GM21360 (cell line): ENCODE measurements at regions not wholly inside any gene's neighbourhood (a gene's known extent, or its start where the extent isn't known, plus 50 kb on each side); places are given as distances from the start of the nearest gene placed in this dataset.

Experiments
- ATAC-seq: cut with Tn5 transposase; IDR thresholded peaks from one replicate; pipeline ENCODE4 v1.9.1; 2021; ENCODE audit warnings: mild to moderate bottlenecking, moderate library complexity; ENCODE audit not compliant: unreplicated experiment

DNA sequence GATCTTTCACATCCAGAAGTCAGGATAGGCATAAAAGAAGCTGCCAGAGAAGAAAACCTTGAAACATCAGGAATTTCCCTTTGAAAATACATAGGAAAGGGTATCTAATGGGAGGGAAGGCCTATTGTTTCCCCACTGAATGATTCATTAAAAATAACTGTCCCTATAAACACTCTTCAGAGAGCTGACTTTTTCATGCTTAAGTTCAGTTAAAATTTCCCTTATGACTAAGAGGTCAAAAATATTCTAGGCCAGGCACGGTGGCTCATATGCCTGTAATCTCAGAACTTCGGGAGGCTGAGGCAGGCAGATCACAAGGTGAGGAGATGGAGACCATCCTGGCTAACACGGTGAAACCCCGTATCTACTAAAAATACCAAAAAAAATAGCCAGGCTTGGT lies 499.5 kb downstream of the ENC1 start:
- no peak for ATAC-seq

- no peak for ATAC-seq
Observed at GRCh38 chr5:74140409-74140808, 500.1 kb downstream of the ENC1 start.

DNA sequence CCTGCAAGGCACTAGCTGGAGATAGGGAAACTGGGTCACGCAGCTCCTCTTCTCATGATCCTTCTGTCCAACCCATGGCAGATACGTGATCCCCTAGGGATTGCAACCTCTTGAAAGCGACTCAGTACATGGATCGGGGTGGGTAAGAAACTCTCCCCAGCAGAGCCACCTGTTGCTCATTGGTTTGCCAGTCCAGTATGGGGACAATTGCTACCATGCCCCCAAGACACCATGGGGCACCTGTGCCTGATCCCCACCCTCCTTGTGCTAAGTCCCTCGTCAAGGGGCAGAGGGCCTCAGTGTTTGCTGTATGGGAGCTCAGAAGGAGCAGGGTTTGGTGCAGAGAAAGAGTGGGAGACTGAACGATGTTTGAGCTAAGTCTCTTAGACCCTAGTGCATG lies 500.9 kb downstream of the ENC1 start:
- no peak for ATAC-seq

DNA sequence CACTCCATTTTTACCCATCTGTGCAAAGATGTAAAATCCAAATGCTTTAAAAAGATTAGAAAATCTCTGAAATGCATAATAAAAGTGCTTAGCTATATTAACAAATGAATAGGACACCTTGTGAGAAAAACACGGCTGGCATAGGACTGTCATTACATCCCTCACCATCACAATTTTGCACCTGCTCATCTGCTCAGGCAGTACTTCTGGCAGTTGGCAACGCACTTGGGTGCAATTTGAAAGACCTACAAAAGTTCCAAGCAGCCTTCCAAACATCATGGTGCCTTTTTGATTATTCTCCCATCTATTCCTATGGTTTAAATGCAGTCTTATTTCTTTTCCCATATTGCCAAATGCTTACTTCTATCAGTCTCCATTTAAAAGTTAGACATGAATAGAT lies 501.8 kb downstream of the ENC1 start:
- ATAC-seq = no peak

DNA sequence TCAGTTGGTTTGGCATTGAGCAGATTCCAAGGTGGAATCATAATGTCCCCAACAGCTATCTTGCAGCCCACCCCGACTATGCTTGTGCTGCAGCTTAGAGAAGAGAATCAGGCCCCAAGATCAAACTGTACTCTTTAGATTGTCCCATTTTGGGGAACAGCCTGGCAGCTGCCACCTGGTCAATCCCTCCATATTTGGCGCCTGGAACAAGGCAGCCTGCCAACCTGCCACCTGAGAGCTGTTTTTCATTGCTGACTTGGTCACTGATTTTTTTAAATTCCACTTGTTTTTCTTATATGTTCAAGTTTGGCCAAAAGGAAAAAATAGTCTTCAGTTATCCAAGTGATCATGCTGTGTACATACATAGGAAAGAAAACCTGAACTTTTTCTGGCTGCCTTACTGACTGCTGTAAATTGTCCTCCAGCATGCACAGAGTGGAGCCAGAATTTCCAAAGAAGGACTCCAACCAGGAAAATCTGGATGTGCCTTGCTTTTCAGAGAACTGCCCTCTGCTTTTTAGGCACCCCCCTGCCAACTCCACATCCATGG lies 504.2 kb downstream of the ENC1 start:
- no peak for ATAC-seq

DNA sequence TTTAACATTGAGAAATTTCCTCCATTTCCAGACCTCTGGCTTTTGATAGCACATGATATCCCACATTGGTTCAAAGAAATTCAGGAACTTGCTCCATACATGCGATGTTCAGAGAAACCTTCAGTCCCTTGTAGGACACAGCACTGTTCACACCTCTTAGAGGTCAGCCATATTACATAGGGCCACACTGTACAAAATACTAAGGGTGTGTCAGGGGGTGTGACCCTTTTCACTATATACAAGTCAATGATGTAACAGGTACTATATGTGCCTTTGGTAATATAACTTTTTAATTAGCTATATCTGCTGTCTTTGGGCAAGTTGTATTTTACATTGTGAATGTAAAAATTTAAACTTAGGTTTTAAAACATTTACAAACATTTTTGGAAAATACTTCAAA lies 505.5 kb downstream of the ENC1 start:
- ATAC-seq = no peak

GRCh38 chr5:74132485-74132884 lies 506.5 kb downstream of the ARHGEF28 start:
- ATAC-seq = no peak

DNA sequence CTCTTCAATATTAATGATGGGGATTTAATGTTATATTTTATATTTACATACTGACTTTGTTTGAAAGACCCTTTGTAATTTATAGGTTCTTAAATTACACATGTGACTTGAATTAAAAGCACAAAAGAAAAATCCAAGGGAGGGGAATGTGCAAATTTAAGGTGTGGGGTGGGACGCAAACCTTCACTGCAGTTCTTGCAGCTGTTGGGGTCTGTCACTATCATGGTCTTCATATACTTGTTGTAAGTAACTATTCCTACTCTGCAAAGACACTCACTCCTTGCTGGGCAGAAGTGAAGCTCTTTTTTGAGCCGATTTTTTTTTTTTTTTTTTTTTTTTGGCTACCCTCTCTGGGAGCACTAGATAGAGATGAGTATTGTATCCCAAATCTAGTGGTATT lies 505.3 kb downstream of the ARHGEF28 start:
- no peak for ATAC-seq

DNA sequence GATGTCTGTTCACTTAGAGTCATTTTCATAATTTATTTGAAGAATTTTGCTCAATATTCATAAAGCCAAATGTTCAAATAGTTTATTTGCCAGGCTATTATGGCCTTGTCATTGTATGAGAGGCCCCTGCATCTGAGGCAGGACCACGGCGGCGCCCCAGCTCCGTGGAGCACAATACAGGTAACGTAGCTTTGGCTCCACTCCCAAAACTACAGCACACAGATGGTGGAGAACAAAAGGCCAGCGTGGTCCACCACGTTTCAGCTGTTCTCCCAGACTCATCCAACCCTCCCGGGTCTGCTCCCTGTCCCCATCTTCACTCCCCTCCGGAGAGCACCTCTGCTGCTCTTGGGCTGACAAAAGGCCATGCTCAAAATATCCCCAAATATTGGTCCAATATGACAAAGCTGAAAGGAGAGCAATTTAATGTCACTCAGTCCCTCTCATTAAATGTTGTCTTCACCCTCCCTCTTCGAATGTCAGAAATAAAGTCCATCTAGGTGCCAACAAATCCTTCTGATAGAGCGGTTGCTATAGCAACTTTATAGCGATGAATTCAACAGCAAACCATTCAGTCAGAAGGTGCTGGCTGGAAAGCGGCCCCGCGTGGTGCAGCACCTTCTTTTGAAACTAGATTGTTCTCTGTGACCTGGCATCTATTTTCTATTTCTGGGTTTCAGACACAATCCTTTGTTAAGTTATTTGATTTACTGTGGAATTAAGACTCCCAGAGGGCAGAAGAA lies 504.3 kb downstream of the ARHGEF28 start:
- no peak for ATAC-seq

GRCh38 chr5:74127381-74128320 lies 501.7 kb downstream of the ARHGEF28 start:
- no peak for ATAC-seq

GRCh38 chr5:74126294-74126693 lies 500.3 kb downstream of the ARHGEF28 start:
- no peak for ATAC-seq

GRCh38 chr5:74124826-74125225 lies 498.8 kb downstream of the ARHGEF28 start:
- ATAC-seq = no peak

DNA sequence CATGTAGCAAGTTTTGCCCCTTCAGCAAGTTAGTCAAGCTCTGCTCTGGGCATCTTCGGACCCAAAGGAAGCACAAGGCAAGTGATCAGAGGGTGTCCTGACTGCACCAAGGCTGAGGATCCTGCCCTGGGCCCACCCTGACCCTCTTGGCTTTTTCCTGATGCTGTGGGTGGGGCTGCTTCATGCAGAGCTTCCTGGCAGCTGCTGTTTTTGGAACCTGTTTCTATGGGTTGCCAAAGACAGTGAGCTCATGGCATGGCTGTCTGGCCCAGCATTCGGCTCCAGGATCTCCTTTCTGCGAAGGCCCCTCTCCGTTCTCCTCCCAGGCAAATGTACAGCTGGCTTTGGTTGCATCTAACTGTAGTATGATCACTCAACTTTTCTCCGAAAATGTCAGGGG lies 497.9 kb downstream of the ARHGEF28 start:
- ATAC-seq = no peak

GRCh38 chr5:74122979-74123590 lies 497.1 kb downstream of the ARHGEF28 start:
- no peak for ATAC-seq

DNA sequence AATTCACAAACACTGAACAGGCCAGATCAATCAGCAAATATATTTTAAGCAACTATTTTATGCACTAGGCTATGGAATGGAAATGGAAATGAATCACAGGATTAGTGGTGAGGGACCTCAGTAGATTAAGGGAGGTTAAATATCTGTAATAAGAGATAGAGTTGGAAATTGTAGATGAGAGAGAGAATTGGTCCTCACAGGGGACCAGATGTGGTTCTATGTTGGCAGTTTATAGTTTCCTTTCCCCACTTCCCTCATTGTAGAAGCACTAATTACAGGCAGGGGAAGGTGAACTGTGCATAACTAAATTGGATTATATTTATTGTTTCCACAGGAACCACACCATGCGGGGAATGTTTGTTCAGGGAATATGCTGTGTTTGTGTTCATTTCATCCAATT lies 496.2 kb downstream of the ARHGEF28 start:
- no peak for ATAC-seq

GRCh38 chr5:74120585-74120984 lies 494.6 kb downstream of the ARHGEF28 start:
- no peak for ATAC-seq

GRCh38 chr5:74118071-74118470 lies 492.1 kb downstream of the ARHGEF28 start:
- ATAC-seq = no peak

DNA sequence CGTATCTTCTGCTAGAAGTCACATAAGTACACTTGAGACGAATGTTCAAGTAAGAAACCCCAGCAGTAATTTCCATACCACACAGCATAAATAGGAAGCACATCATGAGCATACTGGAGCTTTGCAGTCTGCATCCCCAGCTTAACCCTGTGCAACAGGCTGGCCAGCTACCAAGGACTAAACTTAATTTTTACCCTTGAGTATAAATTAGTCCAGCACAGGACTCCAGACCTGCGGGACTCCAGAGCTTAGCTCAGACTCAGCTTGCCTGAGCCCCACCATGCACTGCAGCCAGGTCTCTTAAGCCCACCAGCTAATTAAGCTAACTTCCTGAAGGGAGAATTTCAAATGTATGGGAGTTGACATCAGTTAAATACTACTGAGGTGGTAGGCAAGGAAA lies 491.0 kb downstream of the ARHGEF28 start:
- no peak for ATAC-seq

GRCh38 chr5:74116266-74116665 lies 490.3 kb downstream of the ARHGEF28 start:
- no peak for ATAC-seq

GRCh38 chr5:74113927-74114326 lies 487.9 kb downstream of the ARHGEF28 start:
- no peak for ATAC-seq

DNA sequence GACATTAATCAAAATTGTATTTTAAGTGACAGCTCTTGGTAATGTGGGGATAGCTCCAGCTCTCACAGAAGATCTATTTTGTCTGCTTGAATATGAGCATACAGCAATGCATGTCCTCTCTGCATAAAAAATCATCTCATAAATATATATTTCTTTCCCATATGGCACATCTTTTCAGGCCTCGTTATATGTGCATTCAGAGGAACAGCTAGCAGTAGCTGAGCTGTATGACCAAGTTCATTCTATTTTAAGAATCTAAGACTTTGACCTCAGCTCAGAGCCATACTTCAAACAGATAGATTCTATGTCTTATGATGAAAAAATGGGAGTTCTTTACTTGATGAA lies 487.2 kb downstream of the ARHGEF28 start:
- ATAC-seq = no peak
